ENCODE measurements at regions not wholly inside any gene's neighbourhood (a gene's known extent, or its start where the extent isn't known, plus 50 kb on each side); places are given as distances from the start of the nearest gene placed in this dataset.

- no peak for TF ChIP-seq CTCF (IDR thresholded peaks at IDR 0.05)
Observed at GRCh38 chr9:84492366-84493159, 152.0 kb upstream of the SLC28A3 start.

- no peak for TF ChIP-seq CTCF (IDR thresholded peaks at IDR 0.05)
Observed at GRCh38 chr9:84493284-84493947, 152.9 kb upstream of the SLC28A3 start.

GRCh38 chr9:84499969-84500582 is 159.5 kb upstream of the SLC28A3 start:
- no peak for TF ChIP-seq CTCF (IDR thresholded peaks at IDR 0.05)

GRCh38 chr9:84500826-84501225 is 160.3 kb upstream of the SLC28A3 start:
- TF ChIP-seq CTCF (IDR thresholded peaks at IDR 0.05), result no peak

GRCh38 chr9:84501587-84501986 is 161.0 kb upstream of the SLC28A3 start:
- TF ChIP-seq CTCF (IDR thresholded peaks at IDR 0.05), result no peak

- no peak for TF ChIP-seq CTCF (IDR thresholded peaks at IDR 0.05)
Observed at GRCh38 chr9:84502066-84502465, 161.5 kb upstream of the SLC28A3 start.

- no peak for TF ChIP-seq CTCF (IDR thresholded peaks at IDR 0.05)
Observed at GRCh38 chr9:84504360-84504759, 163.8 kb upstream of the SLC28A3 start.

Data from LNCAP (cell line).